HG03520 (cell line): ENCODE measurements at regions not wholly inside any gene's neighbourhood (a gene's known extent, or its start where the extent isn't known, plus 50 kb on each side); places are given as distances from the start of the nearest gene placed in this dataset.
"Not testable (repeated sequence)": the region's sequence is repeated elsewhere in the genome, so short reads cannot be mapped to it uniquely, and the experiment has no call there.

Experiments
- ATAC-seq: cut with Tn5 transposase; IDR thresholded peaks from one replicate; pipeline ENCODE4 v1.9.1; 2021; ENCODE audit warnings: mild to moderate bottlenecking, moderate library complexity; ENCODE audit not compliant: unreplicated experiment

DNA sequence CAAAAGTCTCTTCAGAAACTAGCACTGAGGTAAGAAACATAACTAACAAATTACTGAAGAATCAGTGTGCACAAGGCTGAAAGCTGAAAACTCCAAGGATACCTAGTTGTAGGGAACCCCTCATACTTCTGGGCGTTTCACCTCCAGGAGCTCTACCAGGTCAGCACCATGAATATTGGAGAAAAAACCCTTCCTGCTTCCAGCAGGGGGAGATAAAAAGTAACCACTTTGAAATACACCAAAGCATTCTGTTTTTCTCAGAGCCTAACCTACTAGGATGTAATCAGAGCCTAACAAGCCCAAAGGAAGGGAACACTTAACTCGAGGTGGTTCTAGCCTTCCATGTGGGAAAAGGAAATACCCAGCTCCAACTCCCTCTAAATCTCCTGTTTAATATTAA, 175.8 kb upstream of the MME start:
- no peak for ATAC-seq

DNA sequence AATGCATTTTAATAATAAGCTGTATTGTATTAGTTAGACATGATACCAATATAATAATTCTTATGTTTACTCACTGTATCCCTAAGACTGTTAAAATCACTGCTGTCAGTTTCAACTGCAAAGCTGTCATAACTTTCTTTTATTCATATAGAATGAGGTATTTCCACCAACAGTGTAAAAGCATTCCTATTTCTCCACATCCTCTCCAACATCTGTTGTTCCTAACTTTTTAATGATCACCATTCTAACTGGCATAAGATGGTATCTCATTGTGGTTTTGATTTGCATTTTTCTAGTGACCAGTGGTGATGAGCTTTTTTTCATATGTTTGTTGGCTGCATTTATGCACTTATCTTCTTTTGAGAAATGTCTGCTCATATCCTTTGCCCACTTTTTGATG, 177.6 kb upstream of the MME start:
- not testable (repeated sequence) for ATAC-seq

DNA sequence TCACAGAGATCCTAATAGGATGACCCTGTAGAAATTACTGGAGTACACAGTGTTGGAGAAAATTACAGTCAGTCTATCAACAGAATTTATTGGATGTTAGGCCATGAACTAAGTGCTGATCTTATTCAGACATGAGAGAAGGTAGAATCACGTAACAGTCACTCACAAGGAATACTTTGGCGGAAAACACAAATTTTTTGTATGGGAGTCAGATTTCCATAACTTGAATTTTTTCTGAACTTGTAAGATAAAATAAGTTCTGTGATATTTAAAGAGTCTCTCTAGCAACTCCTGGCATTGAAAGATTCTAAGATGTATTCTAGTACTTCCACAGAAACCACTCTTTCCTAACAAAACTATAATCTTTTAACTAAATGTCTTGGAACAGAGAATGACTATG, 178.8 kb upstream of the MME start:
- no peak for ATAC-seq

GRCh38 chr3:154900816-154901215, 179.3 kb upstream of the MME start:
- no peak for ATAC-seq

DNA sequence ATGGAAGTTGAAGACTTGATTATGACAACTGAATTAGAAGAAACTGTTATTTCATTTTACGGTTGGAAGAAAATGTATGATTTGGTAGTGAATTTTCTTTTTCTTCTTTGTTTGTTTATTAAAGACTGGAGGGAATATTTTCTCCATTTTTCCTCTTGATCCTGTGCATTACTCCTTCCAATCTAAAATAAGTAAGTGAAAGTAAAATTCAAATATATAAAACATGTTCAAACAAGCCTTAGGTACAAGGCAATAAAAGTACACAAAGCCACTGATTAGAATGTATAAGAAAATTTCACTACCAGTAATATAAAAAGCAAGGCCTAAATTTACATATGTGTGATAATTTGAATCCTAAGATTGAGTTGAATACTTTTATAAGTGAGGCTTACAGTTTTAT, 181.2 kb upstream of the MME start:
- no peak for ATAC-seq

- no peak for ATAC-seq
Observed at GRCh38 chr3:154898443-154898842, 181.7 kb upstream of the MME start.

GRCh38 chr3:154893813-154894212, 186.3 kb upstream of the MME start:
- no peak for ATAC-seq

DNA sequence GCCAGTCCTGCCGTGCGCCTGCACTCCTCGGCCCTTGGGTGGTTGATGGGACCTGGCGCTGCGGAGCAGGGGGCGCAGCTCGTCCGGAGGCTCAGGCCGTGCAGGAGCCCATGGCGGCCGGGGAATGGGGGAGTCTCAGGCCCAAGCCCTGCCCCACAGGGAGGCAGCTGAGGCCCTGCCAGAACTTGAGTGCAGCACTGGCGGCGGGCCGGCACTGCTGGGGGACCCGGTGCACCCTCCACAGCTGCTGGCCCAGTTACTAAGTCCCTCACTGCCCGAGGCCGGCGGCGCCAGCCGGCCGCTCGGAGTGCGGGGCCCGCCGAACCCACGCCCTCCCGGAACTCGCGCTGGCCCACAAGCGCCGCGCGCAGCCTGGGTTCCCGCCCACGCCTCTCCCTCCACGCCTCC, 190.9 kb upstream of the MME start:
- ATAC-seq, result no peak

DNA sequence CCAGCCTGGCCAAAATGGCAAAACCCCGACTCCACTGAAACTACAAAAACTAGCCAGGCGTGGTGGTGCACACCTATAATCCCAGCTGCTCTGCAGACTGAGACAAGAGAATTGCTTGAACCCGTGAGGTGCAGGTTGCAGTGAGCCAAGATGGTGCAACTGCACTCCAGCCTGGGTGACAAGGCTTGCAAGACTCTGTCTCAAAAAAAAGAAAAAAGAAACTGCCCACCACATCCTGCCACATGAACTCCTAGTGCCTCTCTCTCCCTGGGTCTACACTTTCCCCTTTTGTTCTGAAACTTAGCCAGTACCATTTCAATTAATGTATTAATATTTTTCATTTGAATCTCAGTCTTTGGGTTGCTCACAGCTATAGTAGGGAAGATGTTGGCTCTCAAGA, 192.2 kb upstream of the MME start:
- no peak for ATAC-seq

- no peak for ATAC-seq
Observed at GRCh38 chr3:154886437-154886836, 193.7 kb upstream of the MME start.

DNA sequence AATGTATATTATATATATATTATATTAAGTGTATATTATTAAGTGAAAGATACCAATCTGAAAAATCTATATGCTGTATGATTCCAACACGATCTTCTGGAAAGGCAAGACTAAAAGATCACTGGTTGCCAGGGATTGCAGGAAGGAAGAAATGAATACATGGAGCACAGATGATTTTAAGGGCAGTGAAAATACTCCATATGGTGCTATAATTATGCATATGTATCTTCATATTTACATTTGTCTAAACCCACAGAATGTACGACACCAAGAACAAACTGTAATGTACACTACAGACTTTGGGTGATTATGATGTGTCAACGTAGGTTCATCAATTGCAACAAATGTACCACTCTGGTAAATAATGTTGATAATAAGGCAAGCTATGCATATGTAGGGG, 194.7 kb upstream of the MME start:
- ATAC-seq, result no peak

DNA sequence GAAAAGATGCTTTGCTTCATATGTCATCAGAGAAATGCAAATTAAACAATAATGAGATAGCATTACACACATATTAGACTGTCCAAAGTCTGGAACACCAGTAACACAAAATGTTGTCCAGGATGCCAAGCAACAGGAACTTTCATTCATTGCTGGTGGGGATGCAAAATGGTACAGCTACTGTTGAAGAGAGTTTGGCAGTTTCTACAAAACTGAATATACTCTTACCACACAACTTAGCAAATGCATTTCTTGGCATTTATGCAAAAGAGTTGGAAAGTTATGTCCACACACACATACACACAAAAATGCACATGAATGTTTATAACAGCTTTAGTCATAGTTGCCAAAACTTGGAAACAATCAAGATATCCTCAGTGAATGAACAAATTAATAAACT, 195.2 kb upstream of the MME start:
- no peak for ATAC-seq

DNA sequence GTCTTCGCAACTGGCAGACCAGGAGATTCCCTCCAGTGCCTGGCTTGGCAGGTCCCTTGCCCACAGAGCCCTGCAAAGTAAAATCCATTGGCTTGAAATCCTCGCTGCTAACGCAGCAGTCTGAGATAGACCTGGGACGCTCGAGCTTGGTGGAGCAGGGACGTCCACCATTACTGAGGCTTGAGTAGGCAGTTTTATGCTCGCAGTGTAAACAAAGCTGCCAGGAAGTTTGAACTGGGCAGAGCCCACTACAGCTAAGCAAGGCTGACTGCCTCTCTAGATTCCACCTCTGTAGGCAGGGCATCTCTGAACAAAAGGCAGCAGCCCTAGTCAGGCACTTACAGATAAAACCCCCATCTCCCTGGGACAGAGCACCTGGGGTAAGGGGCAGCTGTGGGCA, 205.0 kb upstream of the MME start:
- no peak for ATAC-seq

DNA sequence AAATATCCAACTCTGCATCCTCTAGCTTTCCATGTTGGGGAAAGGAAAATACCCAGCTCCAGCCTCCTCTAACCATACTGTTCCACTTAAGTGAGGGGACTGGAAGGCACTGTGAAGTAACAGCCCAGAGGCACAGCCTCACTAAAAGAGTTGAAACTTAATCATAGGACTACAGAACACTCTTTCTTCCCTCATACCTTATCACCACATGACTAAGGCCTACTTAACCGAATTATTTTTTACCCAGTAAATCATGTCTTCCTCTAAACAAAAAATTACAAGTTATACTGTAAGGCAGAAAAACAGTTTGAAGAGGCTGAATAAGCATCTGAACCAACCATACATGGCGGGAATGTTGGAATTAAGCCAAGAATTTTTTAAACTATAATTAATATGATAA, 207.4 kb upstream of the MME start:
- ATAC-seq, result no peak

- ATAC-seq, result no peak
Observed at GRCh38 chr3:154872074-154872473, 208.0 kb upstream of the MME start.

GRCh38 chr3:154864947-154865346, 215.2 kb upstream of the MME start:
- no peak for ATAC-seq

DNA sequence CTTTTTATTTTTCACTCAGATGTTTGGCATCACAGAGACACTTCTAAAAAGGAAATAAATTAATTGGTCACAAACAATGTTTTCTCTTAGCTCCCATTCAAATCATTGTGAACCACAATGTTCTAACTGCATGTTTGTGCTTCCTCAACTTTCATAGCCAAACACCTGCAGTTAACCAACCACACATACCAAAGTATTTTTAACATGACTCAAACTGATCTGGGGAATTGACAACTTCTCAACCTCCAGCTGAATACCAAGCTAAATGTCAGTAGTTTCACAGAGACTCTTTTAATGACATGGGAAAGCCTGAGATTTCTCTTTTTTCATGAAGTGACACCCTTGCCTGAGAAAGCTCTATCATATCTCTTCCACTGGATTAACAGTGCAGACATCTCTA, 217.9 kb upstream of the MME start:
- no peak for ATAC-seq

GRCh38 chr3:154852998-154853397, 227.1 kb upstream of the MME start:
- not testable (repeated sequence) for ATAC-seq

DNA sequence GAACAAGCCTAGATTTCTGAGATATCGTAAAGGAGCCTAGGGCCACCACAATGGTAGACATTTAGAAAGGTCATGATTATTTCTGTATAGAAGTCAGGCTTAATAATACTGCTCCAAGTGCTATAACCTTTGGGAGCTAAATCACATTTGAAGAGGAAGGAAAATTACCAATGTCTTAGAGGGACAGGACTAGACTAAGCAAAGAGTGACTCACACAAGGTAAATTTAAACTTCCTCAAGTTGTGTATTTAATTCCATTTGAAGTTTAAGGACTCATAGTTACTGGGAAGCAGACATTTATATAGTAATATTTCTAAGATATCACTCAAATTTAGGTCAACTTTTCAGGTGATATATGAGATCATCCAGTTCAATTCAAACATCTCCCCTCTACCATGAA, 227.6 kb upstream of the MME start:
- ATAC-seq, result no peak

DNA sequence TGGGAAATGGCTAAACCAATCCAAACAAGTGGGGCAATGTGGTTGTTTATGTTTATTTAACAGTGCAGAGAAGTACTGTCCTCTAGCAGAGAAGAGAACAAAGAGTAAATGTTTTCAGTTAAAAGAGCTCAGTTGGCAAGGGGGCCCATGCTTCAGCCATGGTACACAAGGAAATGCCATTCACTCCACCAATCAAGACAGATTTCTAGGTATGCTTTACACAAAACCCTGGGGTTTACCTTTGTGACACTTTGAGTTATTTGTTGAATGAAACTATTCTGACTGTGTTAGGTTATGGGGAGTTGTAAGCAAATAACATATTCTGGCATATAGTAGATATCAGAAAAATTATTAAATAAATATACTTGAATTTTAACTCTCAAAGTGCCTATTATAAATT, 228.5 kb upstream of the MME start:
- ATAC-seq, result no peak

- ATAC-seq, result no peak
Observed at GRCh38 chr3:154850921-154851320, 229.2 kb upstream of the MME start.

DNA sequence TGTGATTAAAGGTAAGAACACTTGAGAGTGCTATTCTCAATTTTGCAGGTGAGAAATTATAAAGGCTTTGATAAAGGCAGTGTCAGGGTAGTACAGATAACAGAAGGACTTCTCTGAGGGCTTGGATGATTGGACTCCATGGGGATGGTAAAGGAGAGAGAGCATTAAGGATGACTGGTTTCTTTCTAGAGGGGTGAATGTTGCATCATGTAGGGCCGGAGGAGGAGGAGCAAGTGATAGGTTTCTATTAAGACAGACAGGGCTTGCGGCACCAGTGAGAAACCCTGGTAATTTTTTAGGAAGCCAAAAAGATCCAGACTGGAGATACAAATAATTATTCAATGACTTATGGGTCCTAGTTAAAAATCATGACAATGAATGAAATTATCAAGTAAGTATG, 230.7 kb upstream of the MME start:
- no peak for ATAC-seq

DNA sequence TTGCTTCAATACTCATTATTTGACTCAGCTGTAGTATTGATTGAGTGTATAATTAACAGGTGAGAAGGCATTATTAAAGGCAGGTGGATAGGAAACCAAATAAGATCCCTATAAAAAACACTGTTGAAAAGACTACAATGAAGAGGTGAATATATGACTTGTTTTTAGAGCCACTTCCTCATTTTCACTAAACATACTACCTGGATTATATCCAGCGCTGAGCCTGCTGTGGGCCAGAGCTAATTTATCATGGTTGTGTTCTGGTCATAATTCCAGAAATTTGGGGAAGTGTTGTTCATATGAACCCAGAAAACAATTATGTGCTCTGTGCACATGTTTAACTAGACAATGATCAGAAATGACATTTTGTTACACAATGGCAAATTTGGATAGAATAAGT, 235.3 kb upstream of the MME start:
- ATAC-seq, result no peak

GRCh38 chr3:154843647-154844046, 236.5 kb upstream of the MME start:
- ATAC-seq, result no peak
